ENCODE measurements at regions not wholly inside any gene's neighbourhood (a gene's known extent, or its start where the extent isn't known, plus 50 kb on each side); places are given as distances from the start of the nearest gene placed in this dataset.

DNA sequence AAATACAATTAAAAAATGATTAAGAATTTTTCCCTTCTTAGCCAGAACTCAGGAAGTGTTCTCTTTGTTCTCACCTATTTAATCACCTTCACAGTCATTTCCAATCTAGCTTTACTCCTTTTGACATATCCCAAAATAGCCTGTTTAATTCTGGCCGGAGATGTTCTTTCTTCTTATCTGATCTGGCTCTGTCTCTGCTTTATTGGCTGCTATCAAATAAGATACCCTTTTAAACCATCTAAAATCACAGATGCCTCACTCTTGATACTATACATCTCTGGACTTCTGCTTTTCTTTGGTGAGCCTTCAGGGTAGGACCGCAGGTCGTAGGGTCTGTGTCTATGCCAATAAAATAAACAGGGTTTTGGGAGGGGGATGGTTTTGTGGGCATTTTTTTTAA lies 319.2 kb upstream of the SEMA6D start:
- Histone ChIP-seq H3K27me3 (replicated peaks in 1 of 4; ENCODE audit: control extremely low read depth in 1 of 4, control insufficient read depth in 3 of 4, insufficient read depth in 4 of 4, low read length in 3 of 4) (peaks cover 0 to 2% (median 0%) of the 10 kb centered on the region in 4 experiments), H3K4me3 (ENCODE audit: control extremely low read depth in 1 of 5, extremely low read depth in 1 of 5, insufficient read depth in 1 of 5, low read depth in 2 of 5, low read length in 4 of 5) (no peak overlapping the region), H3K36me3 (replicated peaks in 1 of 2; ENCODE audit: control extremely low read depth in 1 of 2, control insufficient read depth in 1 of 2, extremely low read depth in 1 of 2, insufficient read depth in 2 of 2, low read length in 1 of 2) (no peaks in the 10 kb centered on the region), H3K79me2 (ENCODE audit: control insufficient read depth, insufficient read depth, low read length) (no peaks in the 10 kb centered on the region), H4K20me1 (ENCODE audit: control insufficient read depth, insufficient read depth, low read length, poor library complexity, severe bottlenecking) (no peaks in the 10 kb centered on the region), H3K9ac (ENCODE audit: low read length) (no peak overlapping the region), H3K27ac (ENCODE audit: low read length in 2 of 2) (no peak overlapping the region), H3K9me3 (ENCODE audit: control extremely low read depth in 1 of 3, control insufficient read depth in 2 of 3, insufficient read depth in 1 of 3, low read length in 2 of 3) (no peaks in the 10 kb centered on the region), H3K4me2 (replicated peaks; ENCODE audit: low read depth, low read length, poor library complexity, severe bottlenecking) (no peak overlapping the region), H3K4me1 (ENCODE audit: control insufficient read depth in 2 of 2, insufficient read depth in 2 of 2, low read length in 2 of 2) (no peaks in the 10 kb centered on the region), H2AFZ (ENCODE audit: insufficient read depth, low read depth, low read length, poor library complexity, severe bottlenecking) (no peak overlapping the region)
- H3K27me3 Mint-ChIP-seq, result no peaks in the 10 kb centered on the region
- no peak for ATAC-seq (ENCODE audit: low read depth)
- no peaks in the 10 kb centered on the region for H3K4me1 Mint-ChIP-seq
- 100% methylated on average over 1 of the region's 3 CpGs for WGBS (ENCODE audit: insufficient coverage)
- ChIA-PET CTCF (no interaction called here), POLR2A (no interaction called here)
- DNase-seq, result no peak
- intact Hi-C loops (cut with micrococcal nuclease), result no loop called here
- no peak overlapping the region for H3K27ac Mint-ChIP-seq
- no peaks in the 10 kb centered on the region for H3K9me3 Mint-ChIP-seq (ENCODE audit: insufficient read depth)
- TF ChIP-seq EZH2 (IDR thresholded peaks at IDR 0.05; ENCODE audit: borderline replicate concordance, insufficient read depth, low read depth, low read length, poor library complexity, severe bottlenecking), result no peak
- TF ChIP-seq, protein P1, sequence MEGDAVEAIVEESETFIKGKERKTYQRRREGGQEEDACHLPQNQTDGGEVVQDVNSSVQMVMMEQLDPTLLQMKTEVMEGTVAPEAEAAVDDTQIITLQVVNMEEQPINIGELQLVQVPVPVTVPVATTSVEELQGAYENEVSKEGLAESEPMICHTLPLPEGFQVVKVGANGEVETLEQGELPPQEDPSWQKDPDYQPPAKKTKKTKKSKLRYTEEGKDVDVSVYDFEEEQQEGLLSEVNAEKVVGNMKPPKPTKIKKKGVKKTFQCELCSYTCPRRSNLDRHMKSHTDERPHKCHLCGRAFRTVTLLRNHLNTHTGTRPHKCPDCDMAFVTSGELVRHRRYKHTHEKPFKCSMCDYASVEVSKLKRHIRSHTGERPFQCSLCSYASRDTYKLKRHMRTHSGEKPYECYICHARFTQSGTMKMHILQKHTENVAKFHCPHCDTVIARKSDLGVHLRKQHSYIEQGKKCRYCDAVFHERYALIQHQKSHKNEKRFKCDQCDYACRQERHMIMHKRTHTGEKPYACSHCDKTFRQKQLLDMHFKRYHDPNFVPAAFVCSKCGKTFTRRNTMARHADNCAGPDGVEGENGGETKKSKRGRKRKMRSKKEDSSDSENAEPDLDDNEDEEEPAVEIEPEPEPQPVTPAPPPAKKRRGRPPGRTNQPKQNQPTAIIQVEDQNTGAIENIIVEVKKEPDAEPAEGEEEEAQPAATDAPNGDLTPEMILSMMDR (IDR thresholded peaks at IDR 0.05), result no peak
- no peak overlapping the region for H3K4me3 Mint-ChIP-seq

DNA sequence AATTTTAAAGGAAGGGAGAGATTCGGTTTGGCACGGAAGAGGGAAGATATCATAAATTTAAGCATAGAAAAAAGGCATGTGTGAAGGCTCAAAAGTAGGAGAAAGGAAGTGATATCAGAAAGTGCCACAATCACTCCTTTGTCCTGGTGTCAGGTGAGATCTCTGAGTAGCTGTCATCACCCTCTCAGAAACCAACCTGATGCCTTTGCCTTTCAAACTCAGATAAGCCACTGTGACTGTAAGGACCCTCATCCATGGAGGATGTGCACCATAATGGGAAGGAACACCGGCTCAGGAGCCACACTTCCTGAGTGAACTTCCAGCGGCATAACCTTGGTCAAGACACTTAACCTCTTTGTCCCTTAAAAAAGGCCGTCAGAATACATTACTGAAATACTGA lies 318.7 kb upstream of the SEMA6D start:
- DNase-seq, result no peak
- H3K4me2 ChIP-seq (replicated peaks; ENCODE audit: low read depth, low read length, poor library complexity, severe bottlenecking), result no peak overlapping the region
- Mint-ChIP-seq H3K27me3 (no peaks in the 10 kb centered on the region), H3K9me3 (ENCODE audit: insufficient read depth) (no peaks in the 10 kb centered on the region), H3K4me1 (no peaks in the 10 kb centered on the region), H3K4me3 (no peak overlapping the region), H3K27ac (no peak overlapping the region)
- H3K4me1 ChIP-seq (ENCODE audit: control insufficient read depth in 2 of 2, insufficient read depth in 2 of 2, low read length in 2 of 2), result no peaks in the 10 kb centered on the region
- no peaks in the 10 kb centered on the region for H3K9me3 ChIP-seq (ENCODE audit: control extremely low read depth in 1 of 3, control insufficient read depth in 2 of 3, insufficient read depth in 1 of 3, low read length in 2 of 3)
- WGBS (ENCODE audit: insufficient coverage), result 100% methylated on average over 2 of the region's 5 CpGs
- H3K27ac ChIP-seq (ENCODE audit: low read length in 2 of 2), result no peak overlapping the region
- H3K27me3 ChIP-seq (replicated peaks in 1 of 4; ENCODE audit: control extremely low read depth in 1 of 4, control insufficient read depth in 3 of 4, insufficient read depth in 4 of 4, low read length in 3 of 4), result peaks cover 0 to 2% (median 0%) of the 10 kb centered on the region in 4 experiments
- TF ChIP-seq EZH2 (IDR thresholded peaks at IDR 0.05; ENCODE audit: borderline replicate concordance, insufficient read depth, low read depth, low read length, poor library complexity, severe bottlenecking), result no peak
- TF ChIP-seq, protein P1 (IDR thresholded peaks at IDR 0.05), result no peak
- CTCF ChIA-PET, result no interaction called here
- no peak overlapping the region for H2AFZ ChIP-seq (ENCODE audit: insufficient read depth, low read depth, low read length, poor library complexity, severe bottlenecking)
- H3K36me3 ChIP-seq (replicated peaks in 1 of 2; ENCODE audit: control extremely low read depth in 1 of 2, control insufficient read depth in 1 of 2, extremely low read depth in 1 of 2, insufficient read depth in 2 of 2, low read length in 1 of 2), result no peaks in the 10 kb centered on the region
- H3K79me2 ChIP-seq (ENCODE audit: control insufficient read depth, insufficient read depth, low read length), result no peaks in the 10 kb centered on the region
- H3K9ac ChIP-seq (ENCODE audit: low read length), result no peak overlapping the region
- H3K4me3 ChIP-seq (ENCODE audit: control extremely low read depth in 1 of 5, extremely low read depth in 1 of 5, insufficient read depth in 1 of 5, low read depth in 2 of 5, low read length in 4 of 5), result no peak overlapping the region
- intact Hi-C loops (cut with micrococcal nuclease), result no loop called here
- no peak for ATAC-seq (ENCODE audit: low read depth)
- POLR2A ChIA-PET, result no interaction called here
- no peaks in the 10 kb centered on the region for H4K20me1 ChIP-seq (ENCODE audit: control insufficient read depth, insufficient read depth, low read length, poor library complexity, severe bottlenecking)

All from B cell (primary cell).